ENCODE measurements at regions not wholly inside any gene's neighbourhood (a gene's known extent, or its start where the extent isn't known, plus 50 kb on each side); places are given as distances from the start of the nearest gene placed in this dataset.
A peak's percentile ranks its signal among the peaks of the same experiment; 100 is the strongest.

- H3K9me3 ChIP-seq (ENCODE audit: control insufficient read depth in 2 of 3, insufficient read depth in 1 of 3, low read length in 3 of 3): no peaks in the 10 kb centered on the region
- no peaks in the 10 kb centered on the region for H3K36me3 ChIP-seq (ENCODE audit: control insufficient read depth in 2 of 3, insufficient read depth in 3 of 3, low read length in 3 of 3)
- TF ChIP-seq CTCF (IDR thresholded peaks at IDR 0.05; ENCODE audit: borderline replicate concordance, extremely low read depth, insufficient read depth): no peak
- no peak overlapping the region for H3K9ac ChIP-seq (ENCODE audit: low read length in 3 of 3)
- intact Hi-C loops (cut with DNase I): no loop called here
- peaks cover 0 to 2% (median 0%) of the 10 kb centered on the region in 3 donors for H3K4me1 ChIP-seq (ENCODE audit: control insufficient read depth in 2 of 3, insufficient read depth in 2 of 3, low read depth in 1 of 3, low read length in 3 of 3)
- no peak overlapping the region for H3K27ac ChIP-seq (ENCODE audit: low read depth in 2 of 2, low read length in 2 of 2)
- no peak overlapping the region for H3K4me3 ChIP-seq (ENCODE audit: low read length in 3 of 3)
- no peak for FAIRE-seq
- DNase-seq: no peak
- H3K27me3 ChIP-seq (ENCODE audit: control insufficient read depth, insufficient read depth, low read length): peaks cover 2% of the 10 kb centered on the region
Observed at GRCh38 chr9:99358668-99359067, 136.6 kb downstream of the SEC61B start.

GRCh38 chr9:99359336-99359735 is 137.3 kb downstream of the SEC61B start:
- FAIRE-seq (no peak), DNase-seq (no peak)
- H3K4me1 ChIP-seq (ENCODE audit: control insufficient read depth in 2 of 3, insufficient read depth in 2 of 3, low read depth in 1 of 3, low read length in 3 of 3): peaks cover 0 to 2% (median 0%) of the 10 kb centered on the region in 3 donors
- no peak overlapping the region for H3K4me3 ChIP-seq (ENCODE audit: low read length in 3 of 3)
- no peak overlapping the region for H3K9ac ChIP-seq (ENCODE audit: low read length in 3 of 3)
- H3K27ac ChIP-seq (ENCODE audit: low read depth in 2 of 2, low read length in 2 of 2): no peak overlapping the region
- no peaks in the 10 kb centered on the region for H3K36me3 ChIP-seq (ENCODE audit: control insufficient read depth in 2 of 3, insufficient read depth in 3 of 3, low read length in 3 of 3)
- H3K9me3 ChIP-seq (ENCODE audit: control insufficient read depth in 2 of 3, insufficient read depth in 1 of 3, low read length in 3 of 3): no peaks in the 10 kb centered on the region
- peaks cover 2% of the 10 kb centered on the region for H3K27me3 ChIP-seq (ENCODE audit: control insufficient read depth, insufficient read depth, low read length)
- TF ChIP-seq CTCF (IDR thresholded peaks at IDR 0.05; ENCODE audit: borderline replicate concordance, extremely low read depth, insufficient read depth): no peak
- intact Hi-C loops (cut with DNase I): no loop called here

- H3K27me3 ChIP-seq (ENCODE audit: control insufficient read depth, insufficient read depth, low read length): peaks cover 2% of the 10 kb centered on the region
- no peak for TF ChIP-seq CTCF (IDR thresholded peaks at IDR 0.05; ENCODE audit: borderline replicate concordance, extremely low read depth, insufficient read depth)
- H3K4me1 ChIP-seq (ENCODE audit: control insufficient read depth in 2 of 3, insufficient read depth in 2 of 3, low read depth in 1 of 3, low read length in 3 of 3): peaks cover 0 to 2% (median 0%) of the 10 kb centered on the region in 3 donors
- no peak overlapping the region for H3K9ac ChIP-seq (ENCODE audit: low read length in 3 of 3)
- H3K27ac ChIP-seq (ENCODE audit: low read depth in 2 of 2, low read length in 2 of 2): no peak overlapping the region
- H3K9me3 ChIP-seq (ENCODE audit: control insufficient read depth in 2 of 3, insufficient read depth in 1 of 3, low read length in 3 of 3): no peaks in the 10 kb centered on the region
- DNase-seq: no peak
- no peaks in the 10 kb centered on the region for H3K36me3 ChIP-seq (ENCODE audit: control insufficient read depth in 2 of 3, insufficient read depth in 3 of 3, low read length in 3 of 3)
- FAIRE-seq: no peak
- intact Hi-C loops (cut with DNase I): no loop called here
- H3K4me3 ChIP-seq (ENCODE audit: low read length in 3 of 3): no peak overlapping the region
Observed at GRCh38 chr9:99360026-99360425, 137.9 kb downstream of the SEC61B start.

- Histone ChIP-seq H3K27ac (ENCODE audit: low read depth in 2 of 2, low read length in 2 of 2) (no peak overlapping the region), H3K36me3 (ENCODE audit: control insufficient read depth in 2 of 3, insufficient read depth in 3 of 3, low read length in 3 of 3) (no peaks in the 10 kb centered on the region), H3K4me3 (ENCODE audit: low read length in 3 of 3) (no peak overlapping the region), H3K9me3 (ENCODE audit: control insufficient read depth in 2 of 3, insufficient read depth in 1 of 3, low read length in 3 of 3) (no peaks in the 10 kb centered on the region), H3K4me1 (ENCODE audit: control insufficient read depth in 2 of 3, insufficient read depth in 2 of 3, low read depth in 1 of 3, low read length in 3 of 3) (no peaks in the 10 kb centered on the region), H3K27me3 (ENCODE audit: control insufficient read depth, insufficient read depth, low read length) (peaks cover 2% of the 10 kb centered on the region), H3K9ac (ENCODE audit: low read length in 3 of 3) (no peak overlapping the region)
- DNase-seq: peak in 1 of 5 donors; percentile 33
- TF ChIP-seq CTCF (IDR thresholded peaks at IDR 0.05; ENCODE audit: borderline replicate concordance, extremely low read depth, insufficient read depth): no peak
- no peak for FAIRE-seq
- intact Hi-C loops (cut with DNase I): no loop called here
Observed at GRCh38 chr9:99361817-99362216, 139.7 kb downstream of the SEC61B start.

Measured in kidney (tissue), 13 donors.